ENCODE measurements at regions not wholly inside any gene's neighbourhood (a gene's known extent, or its start where the extent isn't known, plus 50 kb on each side); places are given as distances from the start of the nearest gene placed in this dataset.

DNA sequence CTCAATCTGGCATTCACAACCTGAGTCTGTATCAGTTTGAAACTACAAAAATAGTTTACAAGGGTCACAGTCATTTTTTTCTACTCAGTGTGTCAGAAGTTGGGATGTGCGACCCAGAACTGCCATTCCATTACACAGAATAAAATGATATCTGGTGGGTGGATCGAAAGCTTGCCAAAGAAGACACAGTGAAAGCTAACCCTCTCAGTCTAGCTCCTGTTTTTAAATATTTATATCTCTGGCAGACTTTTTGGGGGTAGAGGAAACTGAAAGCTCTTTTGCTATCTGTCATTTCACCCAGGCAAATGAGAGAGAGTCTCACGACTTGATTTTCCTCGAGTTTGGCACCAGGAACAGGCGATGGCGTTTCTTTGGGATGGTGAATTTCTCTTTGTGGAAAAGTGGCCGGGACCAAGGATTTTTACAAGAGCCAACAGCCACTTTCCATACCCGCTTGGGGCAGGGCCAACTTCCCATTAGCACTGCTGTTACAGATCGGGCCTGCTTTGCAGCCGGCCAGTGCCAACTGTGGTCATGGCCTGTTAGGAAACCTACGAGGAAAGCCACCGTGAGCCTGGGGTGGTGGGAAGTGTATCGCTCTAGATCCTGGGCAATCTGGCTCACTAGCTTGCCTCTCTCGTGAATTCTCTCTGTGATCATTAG is 185.5 kb upstream of the NFIA start:
- TF ChIP-seq OSR1 (CRISPR knock-in tag; IDR thresholded peaks at IDR 0.05) (no peak), ESRRG (CRISPR knock-in tag; IDR thresholded peaks at IDR 0.05) (no peak), PATZ1 (CRISPR knock-in tag; IDR thresholded peaks at IDR 0.05; ENCODE audit: borderline replicate concordance) (no peak), RARB (CRISPR knock-in tag; IDR thresholded peaks at IDR 0.05) (no peak), POU6F1 (CRISPR knock-in tag; IDR thresholded peaks at IDR 0.05; ENCODE audit: borderline replicate concordance, low read depth) (no peak), ZFP3 (CRISPR knock-in tag; IDR thresholded peaks at IDR 0.05) (no peak), BACH2 (CRISPR knock-in tag; IDR thresholded peaks at IDR 0.05; ENCODE audit: borderline replicate concordance) (no peak), TOX (CRISPR knock-in tag; IDR thresholded peaks at IDR 0.05; ENCODE audit: borderline replicate concordance) (no peak), ZFP30 (CRISPR knock-in tag; IDR thresholded peaks at IDR 0.05) (no peak), GLIS3 (CRISPR knock-in tag; IDR thresholded peaks at IDR 0.05) (no peak), PPARA (CRISPR knock-in tag; IDR thresholded peaks at IDR 0.05; ENCODE audit: borderline replicate concordance) (no peak), TCF4 (CRISPR knock-in tag; IDR thresholded peaks at IDR 0.05; ENCODE audit: borderline replicate concordance) (no peak)
- TF ChIP-seq, protein P1, sequence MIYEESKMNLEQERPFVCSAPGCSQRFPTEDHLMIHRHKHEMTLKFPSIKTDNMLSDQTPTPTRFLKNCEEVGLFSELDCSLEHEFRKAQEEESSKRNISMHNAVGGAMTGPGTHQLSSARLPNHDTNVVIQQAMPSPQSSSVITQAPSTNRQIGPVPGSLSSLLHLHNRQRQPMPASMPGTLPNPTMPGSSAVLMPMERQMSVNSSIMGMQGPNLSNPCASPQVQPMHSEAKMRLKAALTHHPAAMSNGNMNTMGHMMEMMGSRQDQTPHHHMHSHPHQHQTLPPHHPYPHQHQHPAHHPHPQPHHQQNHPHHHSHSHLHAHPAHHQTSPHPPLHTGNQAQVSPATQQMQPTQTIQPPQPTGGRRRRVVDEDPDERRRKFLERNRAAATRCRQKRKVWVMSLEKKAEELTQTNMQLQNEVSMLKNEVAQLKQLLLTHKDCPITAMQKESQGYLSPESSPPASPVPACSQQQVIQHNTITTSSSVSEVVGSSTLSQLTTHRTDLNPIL (CRISPR knock-in tag; IDR thresholded peaks at IDR 0.05; ENCODE audit: low read depth), result no peak
- TF ChIP-seq, protein P2, sequence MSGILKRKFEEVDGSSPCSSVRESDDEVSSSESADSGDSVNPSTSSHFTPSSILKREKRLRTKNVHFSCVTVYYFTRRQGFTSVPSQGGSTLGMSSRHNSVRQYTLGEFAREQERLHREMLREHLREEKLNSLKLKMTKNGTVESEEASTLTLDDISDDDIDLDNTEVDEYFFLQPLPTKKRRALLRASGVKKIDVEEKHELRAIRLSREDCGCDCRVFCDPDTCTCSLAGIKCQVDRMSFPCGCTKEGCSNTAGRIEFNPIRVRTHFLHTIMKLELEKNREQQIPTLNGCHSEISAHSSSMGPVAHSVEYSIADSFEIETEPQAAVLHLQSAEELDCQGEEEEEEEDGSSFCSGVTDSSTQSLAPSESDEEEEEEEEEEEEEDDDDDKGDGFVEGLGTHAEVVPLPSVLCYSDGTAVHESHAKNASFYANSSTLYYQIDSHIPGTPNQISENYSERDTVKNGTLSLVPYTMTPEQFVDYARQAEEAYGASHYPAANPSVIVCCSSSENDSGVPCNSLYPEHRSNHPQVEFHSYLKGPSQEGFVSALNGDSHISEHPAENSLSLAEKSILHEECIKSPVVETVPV (CRISPR knock-in tag; IDR thresholded peaks at IDR 0.05), result no peak
